WERI-Rb-1 (cell line): ENCODE measurements at regions not wholly inside any gene's neighbourhood (a gene's known extent, or its start where the extent isn't known, plus 50 kb on each side); places are given as distances from the start of the nearest gene placed in this dataset.

Experiments
- DNase-seq: peaks from one replicate; pipeline ENCODE4 v3.0.0-alpha.2; 2020
- H3K27ac ChIP-seq: fragments of 250-450 bp; sonication (Bioruptor Pico); 2 replicates; pipeline ENCODE4 v1.5.1; 2020; ENCODE audit warnings: mild to moderate bottlenecking, moderate library complexity
- H3K27me3 ChIP-seq: fragments of 250-450 bp; sonication (Bioruptor Pico); 2 replicates; pipeline ENCODE4 v1.5.1; 2021; ENCODE audit warnings: mild to moderate bottlenecking, low read depth, moderate library complexity; ENCODE audit not compliant: insufficient read depth, severe bottlenecking
- H3K36me3 ChIP-seq: fragments of 250-450 bp; sonication (Bioruptor Pico); 2 replicates; pipeline ENCODE4 v1.5.1; 2020; ENCODE audit warnings: mild to moderate bottlenecking, moderate library complexity
- H3K4me3 ChIP-seq: 2 replicates; pipeline ENCODE4 v1.5.1; 2011; ENCODE audit warnings: low read depth, mild to moderate bottlenecking, control low read depth, low read length
- H3K9me3 ChIP-seq: fragments of 250-450 bp; sonication (Bioruptor Pico); 2 replicates; pipeline ENCODE4 v1.5.1; 2021; ENCODE audit warnings: mild to moderate bottlenecking, moderate library complexity; ENCODE audit not compliant: severe bottlenecking
- TF ChIP-seq, protein P1 (sequence below): IDR thresholded peaks from 2 replicates; pipeline ENCODE4 v1.5.1; 2011; ENCODE audit warnings: low read depth, mild to moderate bottlenecking, control low read depth, inconsistent platforms, low read length

GRCh38 chr17:13812350-13812749 is 210.6 kb upstream of the HS3ST3A1 start:
- TF ChIP-seq, protein P1, sequence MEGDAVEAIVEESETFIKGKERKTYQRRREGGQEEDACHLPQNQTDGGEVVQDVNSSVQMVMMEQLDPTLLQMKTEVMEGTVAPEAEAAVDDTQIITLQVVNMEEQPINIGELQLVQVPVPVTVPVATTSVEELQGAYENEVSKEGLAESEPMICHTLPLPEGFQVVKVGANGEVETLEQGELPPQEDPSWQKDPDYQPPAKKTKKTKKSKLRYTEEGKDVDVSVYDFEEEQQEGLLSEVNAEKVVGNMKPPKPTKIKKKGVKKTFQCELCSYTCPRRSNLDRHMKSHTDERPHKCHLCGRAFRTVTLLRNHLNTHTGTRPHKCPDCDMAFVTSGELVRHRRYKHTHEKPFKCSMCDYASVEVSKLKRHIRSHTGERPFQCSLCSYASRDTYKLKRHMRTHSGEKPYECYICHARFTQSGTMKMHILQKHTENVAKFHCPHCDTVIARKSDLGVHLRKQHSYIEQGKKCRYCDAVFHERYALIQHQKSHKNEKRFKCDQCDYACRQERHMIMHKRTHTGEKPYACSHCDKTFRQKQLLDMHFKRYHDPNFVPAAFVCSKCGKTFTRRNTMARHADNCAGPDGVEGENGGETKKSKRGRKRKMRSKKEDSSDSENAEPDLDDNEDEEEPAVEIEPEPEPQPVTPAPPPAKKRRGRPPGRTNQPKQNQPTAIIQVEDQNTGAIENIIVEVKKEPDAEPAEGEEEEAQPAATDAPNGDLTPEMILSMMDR = no peak
- Histone ChIP-seq H3K9me3 (no peaks in the 10 kb centered on the region), H3K36me3 (no peaks in the 10 kb centered on the region), H3K4me3 (no peak overlapping the region), H3K27me3 (no peaks in the 10 kb centered on the region), H3K27ac (no peak overlapping the region)
- DNase-seq = no peak

- H3K9me3 ChIP-seq = no peaks in the 10 kb centered on the region
These were observed 211.9 kb upstream of the HS3ST3A1 start for GRCh38 chr17:13813347-13814240.

GRCh38 chr17:13822700-13823099 is 221.0 kb upstream of the HS3ST3A1 start:
- H3K9me3 ChIP-seq = no peaks in the 10 kb centered on the region
- TF ChIP-seq, protein P1 = no peak
- DNase-seq = no peak
- H3K27ac ChIP-seq = no peak overlapping the region
- H3K4me3 ChIP-seq = no peak overlapping the region
- no peaks in the 10 kb centered on the region for H3K27me3 ChIP-seq
- no peaks in the 10 kb centered on the region for H3K36me3 ChIP-seq

More at GRCh38 chr17:13813347-13814240, 211.9 kb upstream of the HS3ST3A1 start:
- Histone ChIP-seq H3K27ac (no peak overlapping the region), H3K4me3 (no peak overlapping the region), H3K27me3 (no peaks in the 10 kb centered on the region), H3K36me3 (no peaks in the 10 kb centered on the region)
- TF ChIP-seq, protein P1 = no peak
- DNase-seq = no peak

DNA sequence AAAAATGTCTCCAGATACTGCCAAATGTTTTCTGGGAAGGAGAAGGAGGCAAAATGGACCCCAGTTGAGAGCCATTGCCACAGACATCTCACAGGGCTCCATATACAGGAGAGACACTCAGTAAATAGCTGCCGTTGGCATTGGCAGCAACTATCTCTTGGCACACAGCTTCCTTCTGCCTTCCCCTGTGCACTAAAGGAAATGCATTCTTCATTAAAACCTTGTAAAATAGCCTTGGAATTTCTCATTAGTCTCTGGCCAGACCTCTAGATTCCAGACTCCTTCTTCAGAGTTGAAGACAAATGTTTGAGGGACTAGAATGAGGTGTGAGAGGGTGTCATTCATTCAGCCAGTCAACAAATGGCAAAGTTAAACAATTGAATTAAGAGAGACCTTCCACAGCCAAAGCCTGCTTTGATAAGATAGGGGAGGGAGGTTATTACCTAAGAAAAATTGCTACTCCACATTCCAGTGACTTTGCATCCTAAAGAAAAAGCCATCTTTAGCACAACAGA is 223.9 kb upstream of the HS3ST3A1 start:
- no peak overlapping the region for H3K4me3 ChIP-seq

GRCh38 chr17:13827118-13827517 is 225.4 kb upstream of the HS3ST3A1 start:
- no peak overlapping the region for H3K27ac ChIP-seq

More for the DNA sequence above, 223.9 kb upstream of the HS3ST3A1 start:
- Histone ChIP-seq H3K9me3 (no peaks in the 10 kb centered on the region), H3K36me3 (no peaks in the 10 kb centered on the region), H3K27ac (no peak overlapping the region), H3K27me3 (no peaks in the 10 kb centered on the region)
- TF ChIP-seq, protein P1 = no peak
- no peak for DNase-seq

More at GRCh38 chr17:13827118-13827517, 225.4 kb upstream of the HS3ST3A1 start:
- no peak for DNase-seq
- no peak overlapping the region for H3K4me3 ChIP-seq
- no peaks in the 10 kb centered on the region for H3K27me3 ChIP-seq
- TF ChIP-seq, protein P1 = no peak
- H3K9me3 ChIP-seq = no peaks in the 10 kb centered on the region
- H3K36me3 ChIP-seq = no peaks in the 10 kb centered on the region
